IMR-90 (cell line): ENCODE measurements at regions not wholly inside any gene's neighbourhood (a gene's known extent, or its start where the extent isn't known, plus 50 kb on each side); places are given as distances from the start of the nearest gene placed in this dataset.

Source experiments
- ATAC-seq: fragments of 200-7000 bp; cut with Tn5 transposase; 2 replicates; pipeline ENCODE4 v1.9.1; 2020; ENCODE audit warnings: low read depth, mild to moderate bottlenecking, moderate library complexity
- BruUV-seq: library from RNA; stranded (reverse); fragments of 400-500 nt; replicated peaks from 2 replicates; lab custom pipeline; 2021; lab: Mats Ljungman, UMichigan
- CTCF ChIA-PET: fragments of 300-600 bp; formaldehyde crosslinking; extraction: SDS; loops from one replicate; lab custom pipeline; 2021; ENCODE audit warnings: antibody characterized with exemption; lab: Yijun Ruan, JAX
- POLR2A ChIA-PET: fragments of 300-600 bp; sonication (Branson Sonifier 250); formaldehyde crosslinking; loops from one replicate; lab custom pipeline; 2022; ENCODE audit warnings: antibody characterized with exemption; ENCODE audit not compliant: unreplicated experiment; lab: Charles Lee
- DNase-seq: peaks from one replicate; pipeline ENCODE4 v3.0.0; 2013
- H2AFZ ChIP-seq: replicated peaks from 2 replicates; pipeline ENCODE3; 2013; ENCODE audit warnings: low read length, mild to moderate bottlenecking; ENCODE audit not compliant: poor library complexity
- H2AK5ac ChIP-seq: 2 replicates; pipeline ENCODE4 v1.6.1; 2013; ENCODE audit warnings: low read depth, low read length, inconsistent platforms
- H2AK9ac ChIP-seq: replicated peaks from 2 replicates; pipeline ENCODE3; 2013; ENCODE audit warnings: mild to moderate bottlenecking, low read depth, low read length, moderate library complexity; ENCODE audit not compliant: poor library complexity
- H2BK120ac ChIP-seq: 2 replicates; pipeline ENCODE4 v1.6.1; 2013; ENCODE audit warnings: low read depth, low read length, inconsistent platforms
- H2BK15ac ChIP-seq: 3 replicates; pipeline ENCODE4 v1.6.1; 2013; ENCODE audit warnings: low read depth, low read length, inconsistent platforms
- H2BK20ac ChIP-seq: 2 replicates; pipeline ENCODE4 v1.6.1; 2013; ENCODE audit warnings: low read depth, mild to moderate bottlenecking, inconsistent platforms, low read length, moderate library complexity
- H2BK5ac ChIP-seq: 2 replicates; pipeline ENCODE4 v1.6.1; 2013; ENCODE audit warnings: mild to moderate bottlenecking, low read depth, low read length, inconsistent platforms; ENCODE audit not compliant: poor library complexity, severe bottlenecking
- H3K14ac ChIP-seq: replicated peaks from 2 replicates; pipeline ENCODE4 v1.6.1; 2013; ENCODE audit warnings: low read depth, low read length, inconsistent platforms
- H3K18ac ChIP-seq: 2 replicates; pipeline ENCODE4 v1.6.1; 2013; ENCODE audit warnings: low read depth, low read length, control low read depth
- H3K23ac ChIP-seq: 2 replicates; pipeline ENCODE4 v1.6.1; 2013; ENCODE audit warnings: low read depth, low read length, inconsistent platforms
- H3K27ac ChIP-seq: 2 replicates; pipeline ENCODE4 v1.5.1; 2013; ENCODE audit warnings: mild to moderate bottlenecking, control low read depth, low read length; ENCODE audit not compliant: insufficient read depth
- H3K27me3 ChIP-seq: 2 replicates; pipeline ENCODE4 v1.6.1; 2013; ENCODE audit warnings: low read length; ENCODE audit not compliant: control insufficient read depth, insufficient read depth
- H3K36me3 ChIP-seq: 2 replicates; pipeline ENCODE4 v1.6.1; 2013; ENCODE audit warnings: low read length, mixed read lengths; ENCODE audit not compliant: control insufficient read depth, insufficient read depth
- H3K4ac ChIP-seq: 2 replicates; pipeline ENCODE4 v1.6.1; 2013; ENCODE audit warnings: low read depth, low read length, inconsistent platforms
- H3K4me1 ChIP-seq: 2 replicates; pipeline ENCODE4 v1.6.1; 2013; ENCODE audit warnings: low read length, mixed read lengths; ENCODE audit not compliant: control insufficient read depth, insufficient read depth
- H3K4me2 ChIP-seq: 2 replicates; pipeline ENCODE4 v1.6.1; 2013; ENCODE audit warnings: low read depth, mild to moderate bottlenecking, control low read depth, low read length, moderate library complexity
- H3K4me3 ChIP-seq: 2 replicates; pipeline ENCODE4 v1.5.1; 2013; ENCODE audit warnings: low read depth, mild to moderate bottlenecking, control low read depth, low read length, moderate library complexity; ENCODE audit not compliant: insufficient read depth
- H3K56ac ChIP-seq: 2 replicates; pipeline ENCODE4 v1.6.1; 2013; ENCODE audit warnings: low read length, inconsistent platforms; ENCODE audit not compliant: insufficient read depth; ENCODE audit errors: extremely low read depth
- H3K79me1 ChIP-seq, 2 experiments: 2 replicates each; pipeline ENCODE4 v1.6.1; 2013; ENCODE audit warnings: low read length in 2 of 2, inconsistent platforms in 1 of 2, low read depth in 1 of 2
- H3K9ac ChIP-seq: 2 replicates; pipeline ENCODE4 v1.6.1; 2013; ENCODE audit warnings: low read depth, low read length, control low read depth
- H3K9me1 ChIP-seq: 2 replicates; pipeline ENCODE4 v1.6.1; 2013; ENCODE audit warnings: low read length, inconsistent platforms; ENCODE audit not compliant: insufficient read depth
- H3K9me3 ChIP-seq: 2 replicates; pipeline ENCODE4 v1.6.1; 2013; ENCODE audit warnings: low read length; ENCODE audit not compliant: control insufficient read depth, insufficient read depth
- H4K20me1 ChIP-seq: 2 replicates; pipeline ENCODE4 v1.6.1; 2013; ENCODE audit warnings: low read length, inconsistent platforms; ENCODE audit not compliant: insufficient read depth
- H4K5ac ChIP-seq: 2 replicates; pipeline ENCODE4 v1.6.1; 2013; ENCODE audit warnings: mild to moderate bottlenecking, low read depth, low read length, control low read depth
- H4K8ac ChIP-seq, 2 experiments: 2 replicates each; pipeline ENCODE4 v1.6.1; 2013; ENCODE audit warnings: low read depth in 2 of 2, low read length in 2 of 2, control low read depth in 1 of 2, inconsistent platforms in 1 of 2
- H4K91ac ChIP-seq: 2 replicates; pipeline ENCODE4 v1.6.1; 2013; ENCODE audit warnings: low read depth, low read length, inconsistent platforms; ENCODE audit not compliant: insufficient read depth
- BHLHE40 ChIP-seq: fragments of 150-350 bp; IDR thresholded peaks from 2 replicates; pipeline ENCODE4 v1.6.1; 2016; ENCODE audit warnings: mild to moderate bottlenecking, low read depth, low read length
- CEBPB ChIP-seq: IDR thresholded peaks from 2 replicates; pipeline ENCODE4 v1.6.1; 2012; ENCODE audit warnings: low read depth, low read length, improper control_type of control experiment
- CHD1 ChIP-seq: IDR thresholded peaks from 2 replicates; pipeline ENCODE4 v1.6.1; 2012; ENCODE audit warnings: low read depth, low read length, improper control_type of control experiment
- ELK1 ChIP-seq: fragments of 150-350 bp; IDR thresholded peaks from 2 replicates; pipeline ENCODE4 v1.6.1; 2016; ENCODE audit warnings: low read depth, mild to moderate bottlenecking, low read length, moderate library complexity, borderline replicate concordance
- FOS ChIP-seq: fragments of 150-350 bp; IDR thresholded peaks from 2 replicates; pipeline ENCODE4 v1.6.1; 2016; ENCODE audit warnings: low read depth, low read length
- MAFK ChIP-seq: IDR thresholded peaks from 2 replicates; pipeline ENCODE4 v1.6.1; 2012; ENCODE audit warnings: low read depth, low read length, improper control_type of control experiment
- MAZ ChIP-seq: IDR thresholded peaks from 2 replicates; pipeline ENCODE4 v1.6.1; 2012; ENCODE audit warnings: low read depth, mild to moderate bottlenecking, low read length, improper control_type of control experiment, moderate library complexity, borderline replicate concordance
- MXI1 ChIP-seq: IDR thresholded peaks from 2 replicates; pipeline ENCODE4 v1.6.1; 2012; ENCODE audit warnings: low read depth, mild to moderate bottlenecking, low read length, moderate library complexity, borderline replicate concordance
- POLR2A ChIP-seq: IDR thresholded peaks from 2 replicates; pipeline ENCODE4 v1.6.1; 2012; ENCODE audit warnings: mild to moderate bottlenecking, low read depth, low read length
- RAD21 ChIP-seq: IDR thresholded peaks from 2 replicates; pipeline ENCODE4 v1.6.1; 2012; ENCODE audit warnings: low read length, improper control_type of control experiment
- RCOR1 ChIP-seq: IDR thresholded peaks from 2 replicates; pipeline ENCODE4 v1.6.1; 2012; ENCODE audit warnings: mild to moderate bottlenecking, low read length, improper control_type of control experiment; ENCODE audit not compliant: insufficient replicate concordance
- RFX5 ChIP-seq: IDR thresholded peaks from 2 replicates; pipeline ENCODE4 v1.8.0; 2012; ENCODE audit warnings: low read depth, mild to moderate bottlenecking, low read length, moderate library complexity
- WGBS, 2 experiments: methylation state at CpG; one replicate each; pipeline versions ENCODE4 v1.1.5 to v1.1.7; 2013; ENCODE audit warnings: missing lambda C conversion rate in 2 of 2; ENCODE audit not compliant: insufficient read length in 1 of 2; ENCODE audit errors: extremely low coverage in 2 of 2; 5-methylcytosine and 5-hydroxymethylcytosine counted together
- dilution Hi-C: fragments of 300-500 bp; cut with HindIII; formaldehyde crosslinking; loops from one replicate; pipeline ENCODE4 v1.14.3; 2018; ENCODE audit warnings: low sequenced_read_pairs; ENCODE audit not compliant: unreplicated experiment
- in situ Hi-C: fragments of 300-500 bp; cut with MboI; formaldehyde crosslinking; loops from 3 replicates; pipeline ENCODE4 v1.14.3; 2019; ENCODE audit warnings: low sequenced_read_pairs, inconsistent platforms, mixed read lengths
- intact Hi-C: fragments of 100-400 bp; cut with micrococcal nuclease; formaldehyde crosslinking; loops from 2 replicates; pipeline ENCODE4 v1.10.0; 2022
- TF ChIP-seq, protein P1 (sequence below): fragments of 150-350 bp; IDR thresholded peaks from 2 replicates; pipeline ENCODE4 v1.6.1; 2017; ENCODE audit warnings: mild to moderate bottlenecking, antibody characterized with exemption, low read length, low read depth
- TF ChIP-seq, protein P2 (sequence below): conservative IDR thresholded peaks from 2 replicates; pipeline ENCODE4 v1.5.1; 2012; ENCODE audit warnings: mild to moderate bottlenecking, low read depth, low read length, improper control_type of control experiment

DNA sequence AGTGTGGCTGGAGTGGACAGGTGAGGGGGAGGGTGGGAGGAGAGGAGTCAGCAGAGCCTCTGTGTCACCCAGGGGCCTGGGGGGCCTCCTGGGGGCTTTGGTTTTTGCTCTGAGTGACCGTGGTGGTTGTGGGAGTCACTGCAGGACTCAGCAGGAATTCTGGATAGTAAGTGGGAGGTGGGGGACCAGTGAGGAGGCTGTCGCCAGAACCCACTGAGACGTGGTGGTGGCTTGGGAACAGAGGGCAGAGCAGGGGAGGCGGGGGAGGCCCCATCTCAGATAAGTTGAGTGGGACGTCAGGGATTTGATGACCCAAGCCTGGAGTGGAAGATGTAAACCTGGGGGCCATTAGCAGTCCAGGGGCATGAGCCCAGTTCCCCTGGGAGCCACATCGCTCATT, 123.2 kb upstream of the WNT4 start:
- TF ChIP-seq FOS (no peak), CEBPB (no peak), MXI1 (no peak), MAFK (no peak), CHD1 (no peak), RFX5 (no peak), POLR2A (no peak), ELK1 (no peak), MAZ (no peak), RAD21 (no peak), RCOR1 (no peak), BHLHE40 (no peak)
- TF ChIP-seq, protein P1, sequence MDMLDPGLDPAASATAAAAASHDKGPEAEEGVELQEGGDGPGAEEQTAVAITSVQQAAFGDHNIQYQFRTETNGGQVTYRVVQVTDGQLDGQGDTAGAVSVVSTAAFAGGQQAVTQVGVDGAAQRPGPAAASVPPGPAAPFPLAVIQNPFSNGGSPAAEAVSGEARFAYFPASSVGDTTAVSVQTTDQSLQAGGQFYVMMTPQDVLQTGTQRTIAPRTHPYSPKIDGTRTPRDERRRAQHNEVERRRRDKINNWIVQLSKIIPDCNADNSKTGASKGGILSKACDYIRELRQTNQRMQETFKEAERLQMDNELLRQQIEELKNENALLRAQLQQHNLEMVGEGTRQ, result no peak
- TF ChIP-seq, protein P2, sequence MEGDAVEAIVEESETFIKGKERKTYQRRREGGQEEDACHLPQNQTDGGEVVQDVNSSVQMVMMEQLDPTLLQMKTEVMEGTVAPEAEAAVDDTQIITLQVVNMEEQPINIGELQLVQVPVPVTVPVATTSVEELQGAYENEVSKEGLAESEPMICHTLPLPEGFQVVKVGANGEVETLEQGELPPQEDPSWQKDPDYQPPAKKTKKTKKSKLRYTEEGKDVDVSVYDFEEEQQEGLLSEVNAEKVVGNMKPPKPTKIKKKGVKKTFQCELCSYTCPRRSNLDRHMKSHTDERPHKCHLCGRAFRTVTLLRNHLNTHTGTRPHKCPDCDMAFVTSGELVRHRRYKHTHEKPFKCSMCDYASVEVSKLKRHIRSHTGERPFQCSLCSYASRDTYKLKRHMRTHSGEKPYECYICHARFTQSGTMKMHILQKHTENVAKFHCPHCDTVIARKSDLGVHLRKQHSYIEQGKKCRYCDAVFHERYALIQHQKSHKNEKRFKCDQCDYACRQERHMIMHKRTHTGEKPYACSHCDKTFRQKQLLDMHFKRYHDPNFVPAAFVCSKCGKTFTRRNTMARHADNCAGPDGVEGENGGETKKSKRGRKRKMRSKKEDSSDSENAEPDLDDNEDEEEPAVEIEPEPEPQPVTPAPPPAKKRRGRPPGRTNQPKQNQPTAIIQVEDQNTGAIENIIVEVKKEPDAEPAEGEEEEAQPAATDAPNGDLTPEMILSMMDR, result no peak
- Histone ChIP-seq H3K9me3 (no peaks in the 10 kb centered on the region), H4K91ac (no peak overlapping the region), H3K36me3 (no peaks in the 10 kb centered on the region), H2AK5ac (no peak overlapping the region), H3K9ac (no peak overlapping the region), H3K14ac (no peak overlapping the region), H4K5ac (no peak overlapping the region), H4K8ac (no peak overlapping the region), H3K23ac (no peak overlapping the region), H3K79me1 (no peaks in the 10 kb centered on the region), H3K9me1 (no peaks in the 10 kb centered on the region), H3K27me3 (peaks cover 51% of the 10 kb centered on the region), H3K4me2 (no peak overlapping the region), H2BK5ac (no peak overlapping the region), H2AFZ (no peak overlapping the region), H2BK15ac (no peak overlapping the region), H3K56ac (no peak overlapping the region), H2BK120ac (no peak overlapping the region), H3K18ac (no peak overlapping the region), H2AK9ac (no peak overlapping the region), H3K4me3 (no peak overlapping the region), H3K4ac (no peak overlapping the region), H3K4me1 (no peaks in the 10 kb centered on the region), H4K20me1 (no peaks in the 10 kb centered on the region), H3K27ac (no peak overlapping the region), H2BK20ac (no peak overlapping the region)
- intact Hi-C loops (no loop called here), dilution Hi-C loops (no loop called here), in situ Hi-C loops (no loop called here)
- WGBS, 2 experiments, result 14% methylated on average over 1 of the region's 6 CpGs; no CpG with 5 or more reads in 1 of the 2 experiments
- ChIA-PET POLR2A (no interaction called here), CTCF (no interaction called here)
- BruUV-seq, result no TSS peak
- DNase-seq (no peak), ATAC-seq (no peak)
